SU-DHL-6 (cell line): ENCODE measurements at regions not wholly inside any gene's neighbourhood (a gene's known extent, or its start where the extent isn't known, plus 50 kb on each side); places are given as distances from the start of the nearest gene placed in this dataset.

Experiments used
- H2AFZ ChIP-seq: fragments of 200-600 bp; sonication (generic); 2 replicates; pipeline ENCODE4 v1.6.1; 2014; ENCODE audit warnings: low read depth, mild to moderate bottlenecking, moderate library complexity, mixed read lengths, antibody characterized with exemption, low read length; ENCODE audit not compliant: severe bottlenecking
- H3F3A ChIP-seq: fragments of 200-600 bp; shearing (Covaris generic); 2 replicates; pipeline ENCODE4 v1.6.0; 2016; ENCODE audit warnings: antibody characterized with exemption, mild to moderate bottlenecking; ENCODE audit not compliant: insufficient read depth
- H3K27ac ChIP-seq: fragments of 200-600 bp; sonication (generic); 2 replicates; pipeline ENCODE4 v1.5.1; 2016; ENCODE audit warnings: low read depth, mild to moderate bottlenecking, low read length, moderate library complexity, mixed read lengths
- H3K27me3 ChIP-seq: fragments of 200-600 bp; sonication (generic), shearing (Covaris generic); 2 replicates; pipeline ENCODE4 v1.6.0; 2014; ENCODE audit warnings: mild to moderate bottlenecking, low read length
- H3K36me3 ChIP-seq: fragments of 200-600 bp; sonication (generic); 2 replicates; pipeline ENCODE4 v1.6.1; 2014; ENCODE audit warnings: mild to moderate bottlenecking, low read length, mixed read lengths
- H3K4me2 ChIP-seq: fragments of 300-600, 200-600 bp; shearing (Covaris generic), sonication (generic); 2 replicates; pipeline ENCODE4 v1.6.0; 2014; ENCODE audit warnings: low read length, low read depth, mild to moderate bottlenecking; ENCODE audit not compliant: poor library complexity, severe bottlenecking
- H3K4me3 ChIP-seq: fragments of 200-600 bp; sonication (generic); 2 replicates; pipeline ENCODE4 v1.5.1; 2014; ENCODE audit warnings: antibody characterized with exemption, low read length, mild to moderate bottlenecking, mixed read lengths; ENCODE audit not compliant: insufficient read depth, poor library complexity, severe bottlenecking
- H3K79me2 ChIP-seq: fragments of 200-600 bp; sonication (generic); 2 replicates; pipeline ENCODE4 v1.6.1; 2014; ENCODE audit warnings: mild to moderate bottlenecking, low read length, moderate library complexity; ENCODE audit not compliant: insufficient read depth
- H3K9ac ChIP-seq: fragments of 200-600 bp; sonication (generic); 2 replicates; pipeline ENCODE4 v1.7.0; 2014; ENCODE audit warnings: mild to moderate bottlenecking, low read length
- H3K9me2 ChIP-seq: fragments of 200-600 bp; sonication (generic); replicated peaks from 2 replicates; pipeline ENCODE4 v1.6.1; 2014; ENCODE audit warnings: low read length; ENCODE audit not compliant: insufficient read depth
- H3K9me3 ChIP-seq: fragments of 200-600 bp; sonication (generic); 2 replicates; pipeline ENCODE4 v1.6.1; 2014; ENCODE audit warnings: low read length, mixed read lengths; ENCODE audit not compliant: insufficient read depth
- H4K20me1 ChIP-seq: fragments of 200-600 bp; sonication (generic); 2 replicates; pipeline ENCODE4 v1.6.1; 2014; ENCODE audit warnings: low read depth, mild to moderate bottlenecking, antibody characterized with exemption, low read length, moderate library complexity, mixed read lengths
- CTCF ChIP-seq: fragments of 200-600 bp; sonication (generic); IDR thresholded peaks from one replicate; pipeline ENCODE4 v1.5.1; 2017; ENCODE audit warnings: antibody characterized with exemption, mild to moderate bottlenecking, low read length, moderate library complexity; ENCODE audit not compliant: insufficient read depth, poor library complexity, severe bottlenecking
- EZH2phosphoT487 ChIP-seq: fragments of 200-600 bp; sonication (generic), shearing (Covaris generic); conservative IDR thresholded peaks from 2 replicates; pipeline ENCODE4 v1.6.1; 2018; ENCODE audit warnings: mild to moderate bottlenecking, antibody characterized with exemption, low read length, moderate library complexity, mixed read lengths

GRCh38 chr12:114220311-114220710 lies 185.6 kb downstream of the TBX5 start:
- Histone ChIP-seq H3K9ac (no peak overlapping the region), H3K4me2 (no peak overlapping the region), H4K20me1 (no peaks in the 10 kb centered on the region), H3K4me3 (no peak overlapping the region), H3K9me3 (no peaks in the 10 kb centered on the region), H3K9me2 (no peaks in the 10 kb centered on the region), H3F3A (no peaks in the 10 kb centered on the region), H3K27me3 (no peaks in the 10 kb centered on the region), H3K36me3 (no peaks in the 10 kb centered on the region), H2AFZ (no peak overlapping the region), H3K27ac (no peak overlapping the region), H3K79me2 (no peaks in the 10 kb centered on the region)
- no peak for TF ChIP-seq EZH2phosphoT487
- TF ChIP-seq CTCF, result no peak

- Histone ChIP-seq H3K27me3 (no peaks in the 10 kb centered on the region), H3K79me2 (no peaks in the 10 kb centered on the region)
These were observed 187.8 kb downstream of the TBX5 start for GRCh38 chr12:114218136-114218535.

GRCh38 chr12:114215746-114216145 lies 190.2 kb downstream of the TBX5 start:
- Histone ChIP-seq H3K79me2 (no peaks in the 10 kb centered on the region), H3K36me3 (no peaks in the 10 kb centered on the region), H3K27ac (no peak overlapping the region), H3F3A (no peaks in the 10 kb centered on the region), H3K27me3 (no peaks in the 10 kb centered on the region), H2AFZ (no peak overlapping the region), H4K20me1 (no peaks in the 10 kb centered on the region), H3K9me2 (no peaks in the 10 kb centered on the region), H3K4me2 (no peak overlapping the region), H3K9ac (no peak overlapping the region), H3K4me3 (no peak overlapping the region), H3K9me3 (no peaks in the 10 kb centered on the region)
- TF ChIP-seq EZH2phosphoT487 (no peak), CTCF (no peak)

More at GRCh38 chr12:114218136-114218535, 187.8 kb downstream of the TBX5 start:
- Histone ChIP-seq H3K4me3 (no peak overlapping the region), H3K27ac (no peak overlapping the region), H3K9me3 (no peaks in the 10 kb centered on the region), H3K9ac (no peak overlapping the region), H2AFZ (no peak overlapping the region), H3K36me3 (no peaks in the 10 kb centered on the region), H3K4me2 (no peak overlapping the region), H3F3A (no peaks in the 10 kb centered on the region), H3K9me2 (no peaks in the 10 kb centered on the region), H4K20me1 (no peaks in the 10 kb centered on the region)
- TF ChIP-seq CTCF, result no peak
- TF ChIP-seq EZH2phosphoT487, result no peak
